ENCODE measurements at regions not wholly inside any gene's neighbourhood (a gene's known extent, or its start where the extent isn't known, plus 50 kb on each side); places are given as distances from the start of the nearest gene placed in this dataset.

DNA sequence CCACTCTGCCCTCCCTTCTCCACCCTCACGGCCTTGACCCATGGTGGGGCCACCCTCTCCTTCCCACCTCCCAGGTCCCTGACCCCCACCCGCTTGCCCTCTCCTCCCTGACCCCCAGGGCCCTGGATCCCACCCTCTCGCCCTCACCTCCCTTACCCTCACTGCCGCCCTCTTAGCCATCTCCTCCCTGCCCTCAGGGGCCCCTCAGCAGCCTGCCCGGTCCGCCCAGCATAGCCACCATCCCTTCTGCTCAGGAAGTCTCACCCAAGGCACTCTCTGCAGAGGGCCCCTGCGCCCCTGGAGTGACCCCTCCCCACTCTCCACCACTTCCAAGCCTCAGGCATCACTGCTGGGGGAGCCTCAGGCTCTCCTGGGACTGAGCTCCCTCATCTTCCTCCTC is 66.3 kb downstream of the MRPL36 start:
- no peak for TF ChIP-seq POLR2A (IDR thresholded peaks at IDR 0.05; ENCODE audit: low read length)
- no peak for TF ChIP-seq GATA1 (IDR thresholded peaks at IDR 0.05; ENCODE audit: low read depth, low read length)

Measured in erythroblast (primary cell).